ENCODE measurements at regions not wholly inside any gene's neighbourhood (a gene's known extent, or its start where the extent isn't known, plus 50 kb on each side); places are given as distances from the start of the nearest gene placed in this dataset.

- Histone ChIP-seq H4K91ac (ENCODE audit: insufficient read depth, low read depth, low read length) (no peak overlapping the region), H2AK5ac (ENCODE audit: low read depth, low read length) (no peak overlapping the region), H3K4me2 (ENCODE audit: low read depth, low read length) (no peak overlapping the region), H2AK9ac (replicated peaks; ENCODE audit: low read depth, low read length, poor library complexity) (no peak overlapping the region), H3K4me3 (ENCODE audit: insufficient read depth, low read depth, low read length) (no peak overlapping the region), H3K18ac (ENCODE audit: low read depth, low read length) (no peak overlapping the region), H3K56ac (ENCODE audit: extremely low read depth, insufficient read depth, low read length) (no peak overlapping the region), H3K9me1 (ENCODE audit: insufficient read depth, low read length) (no peaks in the 10 kb centered on the region), H3K9ac (ENCODE audit: low read depth, low read length) (no peak overlapping the region), H3K27ac (ENCODE audit: insufficient read depth, low read length) (no peak overlapping the region), H2BK5ac (ENCODE audit: low read depth, low read length, poor library complexity, severe bottlenecking) (no peak overlapping the region), H2BK20ac (ENCODE audit: low read depth, low read length) (no peak overlapping the region), H3K79me1 (ENCODE audit: low read depth in 1 of 2, low read length in 2 of 2) (no peaks in the 10 kb centered on the region), H2BK15ac (ENCODE audit: low read depth, low read length) (no peak overlapping the region), H3K23ac (ENCODE audit: low read depth, low read length) (no peak overlapping the region), H3K14ac (replicated peaks; ENCODE audit: low read depth, low read length) (no peak overlapping the region), H3K4ac (ENCODE audit: low read depth, low read length) (no peak overlapping the region), H2AFZ (replicated peaks; ENCODE audit: low read length, poor library complexity) (no peak overlapping the region), H3K4me1 (ENCODE audit: control insufficient read depth, insufficient read depth, low read length) (no peaks in the 10 kb centered on the region), H3K9me3 (ENCODE audit: control insufficient read depth, insufficient read depth, low read length) (no peaks in the 10 kb centered on the region), H4K5ac (ENCODE audit: low read depth, low read length) (no peak overlapping the region), H4K20me1 (ENCODE audit: insufficient read depth, low read length) (no peaks in the 10 kb centered on the region), H2BK120ac (ENCODE audit: low read depth, low read length) (no peak overlapping the region), H4K8ac (ENCODE audit: low read depth in 2 of 2, low read length in 2 of 2) (no peak overlapping the region), H3K27me3 (ENCODE audit: control insufficient read depth, insufficient read depth, low read length) (no peaks in the 10 kb centered on the region), H3K36me3 (ENCODE audit: control insufficient read depth, insufficient read depth, low read length) (no peaks in the 10 kb centered on the region)
- ChIA-PET POLR2A (ENCODE audit: unreplicated experiment) (no interaction called here), CTCF (no interaction called here)
- dilution Hi-C loops (cut with HindIII; ENCODE audit: low sequenced_read_pairs, unreplicated experiment) = no loop called here
- ATAC-seq (ENCODE audit: low read depth) (no peak), DNase-seq (no peak)
- no TSS peak for BruUV-seq (replicated peaks)
- no CpG with 5 or more reads among the region's 1 CpG for WGBS, 2 experiments (ENCODE audit: extremely low coverage in 2 of 2, insufficient read length in 1 of 2)
- no peak for TF ChIP-seq MAFK (IDR thresholded peaks at IDR 0.05; ENCODE audit: low read depth, low read length)
- TF ChIP-seq, protein P1, sequence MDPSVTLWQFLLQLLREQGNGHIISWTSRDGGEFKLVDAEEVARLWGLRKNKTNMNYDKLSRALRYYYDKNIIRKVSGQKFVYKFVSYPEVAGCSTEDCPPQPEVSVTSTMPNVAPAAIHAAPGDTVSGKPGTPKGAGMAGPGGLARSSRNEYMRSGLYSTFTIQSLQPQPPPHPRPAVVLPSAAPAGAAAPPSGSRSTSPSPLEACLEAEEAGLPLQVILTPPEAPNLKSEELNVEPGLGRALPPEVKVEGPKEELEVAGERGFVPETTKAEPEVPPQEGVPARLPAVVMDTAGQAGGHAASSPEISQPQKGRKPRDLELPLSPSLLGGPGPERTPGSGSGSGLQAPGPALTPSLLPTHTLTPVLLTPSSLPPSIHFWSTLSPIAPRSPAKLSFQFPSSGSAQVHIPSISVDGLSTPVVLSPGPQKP (IDR thresholded peaks at IDR 0.05; ENCODE audit: borderline replicate concordance, low read depth, low read length) = no peak
- TF ChIP-seq POLR2A (IDR thresholded peaks at IDR 0.05; ENCODE audit: low read depth, low read length) = no peak
- TF ChIP-seq NFE2L2 (IDR thresholded peaks at IDR 0.05; ENCODE audit: low read depth, low read length) = no peak
- TF ChIP-seq RCOR1 (IDR thresholded peaks at IDR 0.05; ENCODE audit: insufficient replicate concordance, low read length) = no peak
- TF ChIP-seq RAD21 (IDR thresholded peaks at IDR 0.05; ENCODE audit: low read length) = no peak
- TF ChIP-seq CTCF (conservative IDR thresholded peaks at IDR 0.05; ENCODE audit: low read depth, low read length) = no peak
- no peak for TF ChIP-seq CEBPB (IDR thresholded peaks at IDR 0.05; ENCODE audit: low read depth, low read length)
- TF ChIP-seq BHLHE40 (IDR thresholded peaks at IDR 0.05; ENCODE audit: low read depth, low read length) = no peak
- TF ChIP-seq MAZ (IDR thresholded peaks at IDR 0.05; ENCODE audit: borderline replicate concordance, low read depth, low read length) = no peak
- no peak for TF ChIP-seq MXI1 (IDR thresholded peaks at IDR 0.05; ENCODE audit: borderline replicate concordance, low read depth, low read length)
- TF ChIP-seq FOS (IDR thresholded peaks at IDR 0.05; ENCODE audit: low read depth, low read length) = no peak
- no peak for TF ChIP-seq SMC3 (IDR thresholded peaks at IDR 0.05; ENCODE audit: low read depth, low read length)
- no peak for TF ChIP-seq CHD1 (IDR thresholded peaks at IDR 0.05; ENCODE audit: low read depth, low read length)
- no peak for TF ChIP-seq RFX5 (IDR thresholded peaks at IDR 0.05; ENCODE audit: low read depth, low read length)
- no peak for TF ChIP-seq USF2 (IDR thresholded peaks at IDR 0.05; ENCODE audit: low read depth, low read length)
- in situ Hi-C loops (cut with MboI; ENCODE audit: low sequenced_read_pairs) = no loop called here
- intact Hi-C loops (cut with micrococcal nuclease) = no loop called here
These were observed 174.0 kb downstream of the RAMP3 start for GRCh38 chr7:45331563-45331962.
